IMR-90 (cell line): ENCODE measurements at regions not wholly inside any gene's neighbourhood (a gene's known extent, or its start where the extent isn't known, plus 50 kb on each side); places are given as distances from the start of the nearest gene placed in this dataset.

Source experiments
- ATAC-seq: fragments of 200-7000 bp; cut with Tn5 transposase; 2 replicates; pipeline ENCODE4 v1.9.1; 2020; ENCODE audit warnings: low read depth, mild to moderate bottlenecking, moderate library complexity
- BruUV-seq: library from RNA; stranded (reverse); fragments of 400-500 nt; replicated peaks from 2 replicates; lab custom pipeline; 2021; lab: Mats Ljungman, UMichigan
- CTCF ChIA-PET: fragments of 300-600 bp; formaldehyde crosslinking; extraction: SDS; loops from one replicate; lab custom pipeline; 2021; ENCODE audit warnings: antibody characterized with exemption; lab: Yijun Ruan, JAX
- POLR2A ChIA-PET: fragments of 300-600 bp; sonication (Branson Sonifier 250); formaldehyde crosslinking; loops from one replicate; lab custom pipeline; 2022; ENCODE audit warnings: antibody characterized with exemption; ENCODE audit not compliant: unreplicated experiment; lab: Charles Lee
- DNase-seq: peaks from one replicate; pipeline ENCODE4 v3.0.0; 2013
- H2AFZ ChIP-seq: replicated peaks from 2 replicates; pipeline ENCODE3; 2013; ENCODE audit warnings: low read length, mild to moderate bottlenecking; ENCODE audit not compliant: poor library complexity
- H2AK5ac ChIP-seq: 2 replicates; pipeline ENCODE4 v1.6.1; 2013; ENCODE audit warnings: low read depth, low read length, inconsistent platforms
- H2AK9ac ChIP-seq: replicated peaks from 2 replicates; pipeline ENCODE3; 2013; ENCODE audit warnings: mild to moderate bottlenecking, low read depth, low read length, moderate library complexity; ENCODE audit not compliant: poor library complexity
- H2BK120ac ChIP-seq: 2 replicates; pipeline ENCODE4 v1.6.1; 2013; ENCODE audit warnings: low read depth, low read length, inconsistent platforms
- H2BK15ac ChIP-seq: 3 replicates; pipeline ENCODE4 v1.6.1; 2013; ENCODE audit warnings: low read depth, low read length, inconsistent platforms
- H2BK20ac ChIP-seq: 2 replicates; pipeline ENCODE4 v1.6.1; 2013; ENCODE audit warnings: low read depth, mild to moderate bottlenecking, inconsistent platforms, low read length, moderate library complexity
- H2BK5ac ChIP-seq: 2 replicates; pipeline ENCODE4 v1.6.1; 2013; ENCODE audit warnings: mild to moderate bottlenecking, low read depth, low read length, inconsistent platforms; ENCODE audit not compliant: poor library complexity, severe bottlenecking
- H3K14ac ChIP-seq: replicated peaks from 2 replicates; pipeline ENCODE4 v1.6.1; 2013; ENCODE audit warnings: low read depth, low read length, inconsistent platforms
- H3K18ac ChIP-seq: 2 replicates; pipeline ENCODE4 v1.6.1; 2013; ENCODE audit warnings: low read depth, low read length, control low read depth
- H3K23ac ChIP-seq: 2 replicates; pipeline ENCODE4 v1.6.1; 2013; ENCODE audit warnings: low read depth, low read length, inconsistent platforms
- H3K27ac ChIP-seq: 2 replicates; pipeline ENCODE4 v1.5.1; 2013; ENCODE audit warnings: mild to moderate bottlenecking, control low read depth, low read length; ENCODE audit not compliant: insufficient read depth
- H3K27me3 ChIP-seq: 2 replicates; pipeline ENCODE4 v1.6.1; 2013; ENCODE audit warnings: low read length; ENCODE audit not compliant: control insufficient read depth, insufficient read depth
- H3K36me3 ChIP-seq: 2 replicates; pipeline ENCODE4 v1.6.1; 2013; ENCODE audit warnings: low read length, mixed read lengths; ENCODE audit not compliant: control insufficient read depth, insufficient read depth
- H3K4ac ChIP-seq: 2 replicates; pipeline ENCODE4 v1.6.1; 2013; ENCODE audit warnings: low read depth, low read length, inconsistent platforms
- H3K4me1 ChIP-seq: 2 replicates; pipeline ENCODE4 v1.6.1; 2013; ENCODE audit warnings: low read length, mixed read lengths; ENCODE audit not compliant: control insufficient read depth, insufficient read depth
- H3K4me2 ChIP-seq: 2 replicates; pipeline ENCODE4 v1.6.1; 2013; ENCODE audit warnings: low read depth, mild to moderate bottlenecking, control low read depth, low read length, moderate library complexity
- H3K4me3 ChIP-seq: 2 replicates; pipeline ENCODE4 v1.5.1; 2013; ENCODE audit warnings: low read depth, mild to moderate bottlenecking, control low read depth, low read length, moderate library complexity; ENCODE audit not compliant: insufficient read depth
- H3K56ac ChIP-seq: 2 replicates; pipeline ENCODE4 v1.6.1; 2013; ENCODE audit warnings: low read length, inconsistent platforms; ENCODE audit not compliant: insufficient read depth; ENCODE audit errors: extremely low read depth
- H3K79me1 ChIP-seq, 2 experiments: 2 replicates each; pipeline ENCODE4 v1.6.1; 2013; ENCODE audit warnings: low read length in 2 of 2, inconsistent platforms in 1 of 2, low read depth in 1 of 2
- H3K9ac ChIP-seq: 2 replicates; pipeline ENCODE4 v1.6.1; 2013; ENCODE audit warnings: low read depth, low read length, control low read depth
- H3K9me1 ChIP-seq: 2 replicates; pipeline ENCODE4 v1.6.1; 2013; ENCODE audit warnings: low read length, inconsistent platforms; ENCODE audit not compliant: insufficient read depth
- H3K9me3 ChIP-seq: 2 replicates; pipeline ENCODE4 v1.6.1; 2013; ENCODE audit warnings: low read length; ENCODE audit not compliant: control insufficient read depth, insufficient read depth
- H4K20me1 ChIP-seq: 2 replicates; pipeline ENCODE4 v1.6.1; 2013; ENCODE audit warnings: low read length, inconsistent platforms; ENCODE audit not compliant: insufficient read depth
- H4K5ac ChIP-seq: 2 replicates; pipeline ENCODE4 v1.6.1; 2013; ENCODE audit warnings: mild to moderate bottlenecking, low read depth, low read length, control low read depth
- H4K8ac ChIP-seq, 2 experiments: 2 replicates each; pipeline ENCODE4 v1.6.1; 2013; ENCODE audit warnings: low read depth in 2 of 2, low read length in 2 of 2, control low read depth in 1 of 2, inconsistent platforms in 1 of 2
- H4K91ac ChIP-seq: 2 replicates; pipeline ENCODE4 v1.6.1; 2013; ENCODE audit warnings: low read depth, low read length, inconsistent platforms; ENCODE audit not compliant: insufficient read depth
- CHD1 ChIP-seq: IDR thresholded peaks from 2 replicates; pipeline ENCODE4 v1.6.1; 2012; ENCODE audit warnings: low read depth, low read length, improper control_type of control experiment
- ELK1 ChIP-seq: fragments of 150-350 bp; IDR thresholded peaks from 2 replicates; pipeline ENCODE4 v1.6.1; 2016; ENCODE audit warnings: low read depth, mild to moderate bottlenecking, low read length, moderate library complexity, borderline replicate concordance
- MAZ ChIP-seq: IDR thresholded peaks from 2 replicates; pipeline ENCODE4 v1.6.1; 2012; ENCODE audit warnings: low read depth, mild to moderate bottlenecking, low read length, improper control_type of control experiment, moderate library complexity, borderline replicate concordance
- NFE2L2 ChIP-seq: fragments of 150-350 bp; IDR thresholded peaks from 2 replicates; pipeline ENCODE4 v1.6.1; 2016; ENCODE audit warnings: low read depth, mild to moderate bottlenecking, low read length
- RFX5 ChIP-seq: IDR thresholded peaks from 2 replicates; pipeline ENCODE4 v1.8.0; 2012; ENCODE audit warnings: low read depth, mild to moderate bottlenecking, low read length, moderate library complexity
- USF2 ChIP-seq: fragments of 150-350 bp; IDR thresholded peaks from 2 replicates; pipeline ENCODE4 v1.6.1; 2017; ENCODE audit warnings: mild to moderate bottlenecking, antibody characterized with exemption, low read length, low read depth
- WGBS, 2 experiments: methylation state at CpG; one replicate each; pipeline versions ENCODE4 v1.1.5 to v1.1.7; 2013; ENCODE audit warnings: missing lambda C conversion rate in 2 of 2; ENCODE audit not compliant: insufficient read length in 1 of 2; ENCODE audit errors: extremely low coverage in 2 of 2; 5-methylcytosine and 5-hydroxymethylcytosine counted together
- dilution Hi-C: fragments of 300-500 bp; cut with HindIII; formaldehyde crosslinking; loops from one replicate; pipeline ENCODE4 v1.14.3; 2018; ENCODE audit warnings: low sequenced_read_pairs; ENCODE audit not compliant: unreplicated experiment
- in situ Hi-C: fragments of 300-500 bp; cut with MboI; formaldehyde crosslinking; loops from 3 replicates; pipeline ENCODE4 v1.14.3; 2019; ENCODE audit warnings: low sequenced_read_pairs, inconsistent platforms, mixed read lengths
- intact Hi-C: fragments of 100-400 bp; cut with micrococcal nuclease; formaldehyde crosslinking; loops from 2 replicates; pipeline ENCODE4 v1.10.0; 2022

- intact Hi-C loops, result no loop called here
- dilution Hi-C loops, result no loop called here
- no peak overlapping the region for H2AFZ ChIP-seq
- in situ Hi-C loops, result no loop called here
- H3K4me2 ChIP-seq, result no peak overlapping the region
- H3K18ac ChIP-seq, result no peak overlapping the region
- no peak overlapping the region for H3K14ac ChIP-seq
- no peaks in the 10 kb centered on the region for H3K4me1 ChIP-seq
- H3K9ac ChIP-seq, result no peak overlapping the region
- H3K56ac ChIP-seq, result no peak overlapping the region
- H2BK15ac ChIP-seq, result no peak overlapping the region
- ATAC-seq (no peak), DNase-seq (no peak)
- BruUV-seq, result no TSS peak
- no peak overlapping the region for H2AK5ac ChIP-seq
- H4K5ac ChIP-seq, result no peak overlapping the region
- no peak overlapping the region for H3K4me3 ChIP-seq
- ChIA-PET CTCF (no interaction called here), POLR2A (no interaction called here)
- no peaks in the 10 kb centered on the region for H3K36me3 ChIP-seq
- no peak overlapping the region for H2BK120ac ChIP-seq
- H2BK5ac ChIP-seq, result no peak overlapping the region
- H3K23ac ChIP-seq, result no peak overlapping the region
- no peaks in the 10 kb centered on the region for H3K79me1 ChIP-seq
- no peak overlapping the region for H2BK20ac ChIP-seq
- WGBS, 2 experiments, result 10% methylated on average over 6 of the region's 22 CpGs; no CpG with 5 or more reads in 1 of the 2 experiments
- no peak overlapping the region for H3K4ac ChIP-seq
- H3K27ac ChIP-seq, result no peak overlapping the region
- peaks cover 31% of the 10 kb centered on the region for H3K9me3 ChIP-seq
- H2AK9ac ChIP-seq, result no peak overlapping the region
- H4K20me1 ChIP-seq, result no peaks in the 10 kb centered on the region
- H4K8ac ChIP-seq, result no peak overlapping the region
- no peak for TF ChIP-seq USF2
- no peak for TF ChIP-seq ELK1
- TF ChIP-seq RFX5, result no peak
- TF ChIP-seq CHD1, result no peak
- TF ChIP-seq NFE2L2, result no peak
- TF ChIP-seq MAZ, result no peak
- H4K91ac ChIP-seq, result no peak overlapping the region
- H3K9me1 ChIP-seq, result no peaks in the 10 kb centered on the region
- H3K27me3 ChIP-seq, result no peaks in the 10 kb centered on the region
These were observed 160.0 kb upstream of the MKI67 start for GRCh38 chr10:128286141-128286761.
